ENCODE measurements at regions not wholly inside any gene's neighbourhood (a gene's known extent, or its start where the extent isn't known, plus 50 kb on each side); places are given as distances from the start of the nearest gene placed in this dataset.

DNA sequence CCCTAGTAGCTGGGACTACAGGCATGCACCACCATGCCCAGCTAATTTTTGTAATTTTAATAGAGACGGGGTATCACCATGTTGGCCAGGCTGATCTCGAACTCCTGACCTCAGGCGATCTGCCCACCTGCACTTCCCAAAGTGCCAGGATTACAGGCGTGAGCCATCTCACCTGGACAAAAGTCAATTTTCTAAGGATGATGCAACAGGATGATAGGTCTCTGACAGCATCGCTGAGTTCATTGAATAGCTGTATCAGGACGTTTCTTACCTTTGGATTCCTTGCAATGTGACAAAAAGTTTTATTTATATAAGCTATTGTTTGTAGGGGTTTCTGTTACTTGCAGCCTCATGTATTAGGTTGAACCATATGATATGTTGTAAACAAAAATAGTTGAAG, 55.5 kb upstream of the PCED1B start:
- H3K36me3 ChIP-seq = no peaks in the 10 kb centered on the region
- TF ChIP-seq, protein P1, sequence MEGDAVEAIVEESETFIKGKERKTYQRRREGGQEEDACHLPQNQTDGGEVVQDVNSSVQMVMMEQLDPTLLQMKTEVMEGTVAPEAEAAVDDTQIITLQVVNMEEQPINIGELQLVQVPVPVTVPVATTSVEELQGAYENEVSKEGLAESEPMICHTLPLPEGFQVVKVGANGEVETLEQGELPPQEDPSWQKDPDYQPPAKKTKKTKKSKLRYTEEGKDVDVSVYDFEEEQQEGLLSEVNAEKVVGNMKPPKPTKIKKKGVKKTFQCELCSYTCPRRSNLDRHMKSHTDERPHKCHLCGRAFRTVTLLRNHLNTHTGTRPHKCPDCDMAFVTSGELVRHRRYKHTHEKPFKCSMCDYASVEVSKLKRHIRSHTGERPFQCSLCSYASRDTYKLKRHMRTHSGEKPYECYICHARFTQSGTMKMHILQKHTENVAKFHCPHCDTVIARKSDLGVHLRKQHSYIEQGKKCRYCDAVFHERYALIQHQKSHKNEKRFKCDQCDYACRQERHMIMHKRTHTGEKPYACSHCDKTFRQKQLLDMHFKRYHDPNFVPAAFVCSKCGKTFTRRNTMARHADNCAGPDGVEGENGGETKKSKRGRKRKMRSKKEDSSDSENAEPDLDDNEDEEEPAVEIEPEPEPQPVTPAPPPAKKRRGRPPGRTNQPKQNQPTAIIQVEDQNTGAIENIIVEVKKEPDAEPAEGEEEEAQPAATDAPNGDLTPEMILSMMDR (IDR thresholded peaks at IDR 0.05) = no peak
- no peak for TF ChIP-seq POLR2A (IDR thresholded peaks at IDR 0.05)
- no peak for DNase-seq
- intact Hi-C loops (cut with DNase I) = loop anchor here in 6 of 10 donors (5.0 to 10.0 kb wide), 6 partner anchors 347 to 952 kb away; no protein-coding TSS in a partner anchor
- H3K4me1 ChIP-seq = peaks cover 0 to 7% (median 0%) of the 10 kb centered on the region in 12 donors
- H3K27me3 ChIP-seq = peaks cover 0 to 4% (median 0%) of the 10 kb centered on the region in 9 donors
- H3K9me3 ChIP-seq = no peaks in the 10 kb centered on the region
- no peak overlapping the region for H3K27ac ChIP-seq
- 86 to 90% (median 88%) methylated on average over 6 of the region's 6 CpGs for WGBS, 4 donors
- no peak overlapping the region for H3K4me3 ChIP-seq
- no peak for ATAC-seq

DNA sequence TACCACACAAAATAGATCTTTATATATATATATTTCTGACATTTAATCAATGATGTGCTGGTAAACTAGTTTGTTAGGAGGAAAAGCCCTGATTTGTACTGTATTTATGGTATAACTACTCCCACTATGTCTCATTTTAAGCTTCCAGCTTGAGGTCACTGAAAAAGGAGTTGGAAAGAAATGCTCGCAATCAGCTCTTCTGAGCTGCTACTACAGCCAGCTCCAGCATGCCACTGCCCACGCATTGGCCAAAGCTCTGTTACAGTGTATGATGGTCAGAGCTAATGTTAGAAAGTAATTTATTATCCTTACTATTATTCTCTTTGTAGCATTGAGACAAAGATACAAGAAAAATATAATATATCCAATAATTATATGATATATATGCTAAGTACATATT, 55.0 kb upstream of the PCED1B start:
- DNase-seq (peak in 1 of 5 donors; percentile 21), ATAC-seq (peak in 2 of 4 donors; percentile 41 to 54)
- peaks cover 0 to 7% (median 0%) of the 10 kb centered on the region in 12 donors for H3K4me1 ChIP-seq
- no peak overlapping the region for H3K27ac ChIP-seq
- no peaks in the 10 kb centered on the region for H3K36me3 ChIP-seq
- no peak overlapping the region for H3K4me3 ChIP-seq
- TF ChIP-seq, protein P1 (IDR thresholded peaks at IDR 0.05) = no peak
- TF ChIP-seq POLR2A (IDR thresholded peaks at IDR 0.05) = no peak
- WGBS, 4 donors = 39 to 65% (median 49%) methylated on average over 2 of the region's 2 CpGs
- no peaks in the 10 kb centered on the region for H3K27me3 ChIP-seq
- H3K9me3 ChIP-seq = no peaks in the 10 kb centered on the region
- intact Hi-C loops (cut with DNase I) = loop anchor here in 6 of 10 donors (5.0 to 10.0 kb wide), 6 partner anchors 347 to 952 kb away; no protein-coding TSS in a partner anchor

DNA sequence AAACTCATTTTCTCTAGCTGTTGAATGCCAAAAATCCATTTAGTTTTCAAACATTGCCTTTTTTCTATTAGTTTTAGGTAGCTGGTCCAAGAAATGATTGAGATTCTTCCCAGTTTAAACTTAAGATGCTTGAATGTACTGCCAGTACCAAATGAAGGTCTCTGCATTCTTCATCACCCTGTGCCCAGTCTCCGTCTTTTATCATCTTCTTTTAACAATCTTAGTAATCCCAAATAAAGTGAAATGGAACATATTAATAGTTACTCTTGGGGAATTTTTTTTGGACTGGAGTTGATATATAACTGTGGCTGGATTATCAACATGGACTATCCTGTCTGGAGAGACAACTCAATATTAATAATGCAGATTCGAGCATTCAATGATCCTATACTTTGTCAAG, 54.1 kb upstream of the PCED1B start:
- 72 to 85% (median 82%) methylated on average over 2 of the region's 2 CpGs for WGBS, 4 donors
- ATAC-seq = no peak
- Histone ChIP-seq H3K27me3 (no peaks in the 10 kb centered on the region), H3K27ac (no peak overlapping the region), H3K4me1 (peaks cover 0 to 7% (median 0%) of the 10 kb centered on the region in 12 donors), H3K36me3 (no peaks in the 10 kb centered on the region), H3K9me3 (no peaks in the 10 kb centered on the region), H3K4me3 (no peak overlapping the region)
- intact Hi-C loops (cut with DNase I) = loop anchor here in 3 of 10 donors (10.0 kb wide), 2 partner anchors 681 to 901 kb away; no protein-coding TSS in a partner anchor
- TF ChIP-seq, protein P1 (IDR thresholded peaks at IDR 0.05) = no peak
- TF ChIP-seq POLR2A (IDR thresholded peaks at IDR 0.05) = no peak
- DNase-seq = no peak

DNA sequence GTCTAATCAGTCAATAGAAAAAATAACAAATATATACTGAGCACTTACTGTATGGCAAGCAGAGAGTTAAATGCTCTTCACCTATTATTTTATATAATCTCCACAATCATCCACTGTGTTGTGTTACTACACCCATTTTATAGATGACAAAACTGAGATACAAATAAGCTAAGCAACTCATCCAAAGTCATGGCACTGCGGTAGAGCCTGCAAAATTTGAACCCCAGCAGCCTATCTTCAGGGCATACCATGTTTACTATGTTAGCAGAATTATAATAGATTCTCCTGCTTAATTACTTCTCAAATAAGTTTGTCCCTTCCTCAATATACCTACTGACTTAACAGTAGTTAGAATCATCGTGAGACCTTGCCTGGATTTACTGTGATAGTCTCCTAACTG, 53.6 kb upstream of the PCED1B start:
- H3K4me3 ChIP-seq = no peak overlapping the region
- no peaks in the 10 kb centered on the region for H3K27me3 ChIP-seq
- H3K9me3 ChIP-seq = no peaks in the 10 kb centered on the region
- ATAC-seq (no peak), DNase-seq (no peak)
- H3K36me3 ChIP-seq = no peaks in the 10 kb centered on the region
- peaks cover 0 to 7% (median 0%) of the 10 kb centered on the region in 12 donors for H3K4me1 ChIP-seq
- TF ChIP-seq, protein P1 (IDR thresholded peaks at IDR 0.05) = no peak
- TF ChIP-seq POLR2A (IDR thresholded peaks at IDR 0.05) = no peak
- no peak overlapping the region for H3K27ac ChIP-seq
- 89 to 95% (median 92%) methylated on average over 2 of the region's 2 CpGs for WGBS, 4 donors
- intact Hi-C loops (cut with DNase I) = loop anchor here in 3 of 10 donors (10.0 kb wide), 2 partner anchors 681 to 901 kb away; no protein-coding TSS in a partner anchor

All from heart left ventricle (tissue), 16 donors.